MCF 10A (cell line): ENCODE measurements at regions not wholly inside any gene's neighbourhood (a gene's known extent, or its start where the extent isn't known, plus 50 kb on each side); places are given as distances from the start of the nearest gene placed in this dataset.

ENCODE experiments used
- BruUV-seq: library from RNA; stranded (reverse); fragments of 400-500 nt; replicated peaks from 2 replicates; lab custom pipeline; 2021; lab: Mats Ljungman, UMichigan
- CTCF ChIA-PET: fragments of 300-600 bp; sonication (Branson Sonifier 250); formaldehyde crosslinking; extraction: SDS; loops from one replicate; lab custom pipeline; 2021; ENCODE audit warnings: antibody characterized with exemption, inconsistent platforms; lab: Yijun Ruan, JAX
- POLR2A ChIA-PET: fragments of 300-600, 350-650 bp; sonication (Branson Sonifier 250); formaldehyde crosslinking; extraction: SDS; loops from one replicate; lab custom pipeline; 2020; ENCODE audit warnings: antibody characterized with exemption, inconsistent platforms; lab: Yijun Ruan, JAX
- DNase-seq: peaks from one replicate; pipeline ENCODE4 v3.0.0-alpha.2; 2018; ENCODE audit not compliant: unreplicated experiment
- H3K27ac Mint-ChIP-seq: one replicate; pipeline ENCODE4 v1.8.0; 2022; ENCODE audit warnings: mild to moderate bottlenecking, low read depth, mixed read lengths; ENCODE audit not compliant: unreplicated experiment
- H3K27me3 Mint-ChIP-seq: one replicate; pipeline ENCODE4 v1.8.0; 2022; ENCODE audit warnings: mixed read lengths; ENCODE audit not compliant: insufficient read depth, unreplicated experiment
- H3K36me3 Mint-ChIP-seq: one replicate; pipeline ENCODE4 v1.8.0; 2022; ENCODE audit warnings: mild to moderate bottlenecking, moderate library complexity, mixed read lengths; ENCODE audit not compliant: insufficient read depth, unreplicated experiment
- H3K4me1 Mint-ChIP-seq: one replicate; pipeline ENCODE4 v1.8.0; 2022; ENCODE audit warnings: mixed read lengths; ENCODE audit not compliant: insufficient read depth, unreplicated experiment
- H3K4me3 Mint-ChIP-seq: one replicate; pipeline ENCODE4 v1.8.0; 2022; ENCODE audit warnings: mild to moderate bottlenecking, moderate library complexity, mixed read lengths; ENCODE audit not compliant: unreplicated experiment
- H3K9me3 Mint-ChIP-seq: one replicate; pipeline ENCODE4 v1.8.0; 2022; ENCODE audit warnings: mixed read lengths; ENCODE audit not compliant: unreplicated experiment
- CTCF ChIP-seq: fragments of 200-600 bp; IDR thresholded peaks from one replicate; pipeline ENCODE4 v1.8.0; 2022; ENCODE audit warnings: antibody characterized with exemption, mild to moderate bottlenecking; ENCODE audit not compliant: unreplicated experiment
- intact Hi-C: fragments of 100-400 bp; cut with micrococcal nuclease; formaldehyde crosslinking; loops from 2 replicates; pipeline ENCODE4 v1.14.1; 2022

- ChIA-PET POLR2A (no interaction called here), CTCF (no interaction called here)
- H3K4me3 Mint-ChIP-seq, result no peak overlapping the region
- intact Hi-C loops, result no loop called here
- H3K27me3 Mint-ChIP-seq, result no peaks in the 10 kb centered on the region
- peaks cover 5% of the 10 kb centered on the region for H3K9me3 Mint-ChIP-seq
- no peak for DNase-seq
- no peak overlapping the region for H3K27ac Mint-ChIP-seq
- H3K4me1 Mint-ChIP-seq, result no peaks in the 10 kb centered on the region
- no peak for TF ChIP-seq CTCF
- peaks cover 3% of the 10 kb centered on the region for H3K36me3 Mint-ChIP-seq
- BruUV-seq, result no TSS peak
Observed at GRCh38 chr4:126860308-126860707, 772.4 kb upstream of the INTU start.

GRCh38 chr4:126869967-126870366, 762.8 kb upstream of the INTU start:
- BruUV-seq, result no TSS peak
- Mint-ChIP-seq H3K27me3 (no peaks in the 10 kb centered on the region), H3K4me1 (peaks cover 8% of the 10 kb centered on the region), H3K9me3 (peaks cover 20% of the 10 kb centered on the region), H3K27ac (peak overlapping the region; percentile 37), H3K36me3 (peaks cover 6% of the 10 kb centered on the region), H3K4me3 (no peak overlapping the region)
- peak; percentile 42 for DNase-seq
- ChIA-PET CTCF (no interaction called here), POLR2A (no interaction called here)
- no peak for TF ChIP-seq CTCF
- intact Hi-C loops, result no loop called here

GRCh38 chr4:126871810-126872209, 760.9 kb upstream of the INTU start:
- ChIA-PET CTCF (no interaction called here), POLR2A (no interaction called here)
- Mint-ChIP-seq H3K4me3 (no peak overlapping the region), H3K27me3 (no peaks in the 10 kb centered on the region), H3K27ac (no peak overlapping the region), H3K4me1 (peaks cover 8% of the 10 kb centered on the region), H3K9me3 (peaks cover 20% of the 10 kb centered on the region), H3K36me3 (no peaks in the 10 kb centered on the region)
- intact Hi-C loops, result no loop called here
- DNase-seq, result no peak
- TF ChIP-seq CTCF, result no peak
- no TSS peak for BruUV-seq

- no TSS peak for BruUV-seq
- intact Hi-C loops, result no loop called here
- DNase-seq, result no peak
- Mint-ChIP-seq H3K9me3 (peaks cover 20% of the 10 kb centered on the region), H3K27ac (no peak overlapping the region), H3K36me3 (no peaks in the 10 kb centered on the region), H3K4me3 (no peak overlapping the region), H3K4me1 (peaks cover 8% of the 10 kb centered on the region), H3K27me3 (no peaks in the 10 kb centered on the region)
- no peak for TF ChIP-seq CTCF
- ChIA-PET CTCF (interaction anchor here (0.6 to 0.7 kb wide), 2 partner anchors 15 to 650 kb away, joined by 3 to 4 read pairs; no protein-coding TSS in a partner anchor), POLR2A (no interaction called here)
Observed at GRCh38 chr4:126874533-126874932, 758.2 kb upstream of the INTU start.
